ENCODE measurements at regions not wholly inside any gene's neighbourhood (a gene's known extent, or its start where the extent isn't known, plus 50 kb on each side); places are given as distances from the start of the nearest gene placed in this dataset.

DNA sequence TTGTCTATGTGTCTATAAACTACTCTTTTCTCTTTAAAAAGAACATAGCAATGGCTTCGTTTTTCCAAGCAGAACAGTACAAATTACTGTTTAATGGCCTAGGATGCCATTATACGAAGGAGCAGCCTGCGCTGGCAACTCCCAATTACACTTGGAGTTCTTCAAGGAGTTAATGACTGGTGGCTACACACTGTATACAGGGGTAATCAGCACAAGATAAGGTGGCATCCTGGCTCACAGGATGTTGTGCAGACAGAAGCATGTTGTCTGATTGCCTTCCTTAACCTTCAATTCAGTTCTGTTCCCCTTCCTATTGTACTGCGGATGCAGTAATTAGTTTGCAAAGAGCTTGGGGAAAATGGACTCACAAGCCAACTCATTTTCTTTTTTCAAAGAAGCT is 250.7 kb upstream of the ROBO2 start:
- TF ChIP-seq POLR2A (IDR thresholded peaks at IDR 0.05; ENCODE audit: low read length) (no peak), GATA1 (IDR thresholded peaks at IDR 0.05; ENCODE audit: low read depth, low read length) (no peak)

All from erythroblast (primary cell).